Heart right ventricle (tissue), 16 donors: ENCODE measurements at regions not wholly inside any gene's neighbourhood (a gene's known extent, or its start where the extent isn't known, plus 50 kb on each side); places are given as distances from the start of the nearest gene placed in this dataset.
"Not testable (repeated sequence)": the region's sequence is repeated elsewhere in the genome, so short reads cannot be mapped to it uniquely, and the experiment has no call there.

Experiments
- ATAC-seq, 8 donors: fragments of 200-7000 bp; cut with Tn5 transposase; one replicate each; pipeline ENCODE4 v1.9.1; 2020; ENCODE audit warnings: mild to moderate bottlenecking in 8 of 8, moderate library complexity in 8 of 8, moderate number of reproducible peaks in 1 of 8
- DNase-seq, 2 donors: peaks; one replicate each; pipeline ENCODE4 v3.0.0-alpha.2; 2020
- H3K27ac ChIP-seq, 10 donors: fragments of 200-600 bp; sonication (generic) in 2 of 10; one replicate each; pipeline versions ENCODE4 v1.5.0 to v1.8.0; 2020 to 2022; ENCODE audit warnings: mild to moderate bottlenecking in 3 of 10
- H3K27me3 ChIP-seq, 7 donors: fragments of 200-600 bp; one replicate each; pipeline ENCODE4 v1.8.0; 2021 to 2022; ENCODE audit warnings: mild to moderate bottlenecking in 2 of 7
- H3K36me3 ChIP-seq, 9 donors: fragments of 200-600 bp; sonication (generic) in 1 of 9; one replicate each; pipeline versions ENCODE4 v1.5.0 to v1.8.0; 2020 to 2022; ENCODE audit warnings: mild to moderate bottlenecking in 2 of 9
- H3K4me1 ChIP-seq, 9 donors: fragments of 200-600 bp; sonication (generic) in 1 of 9; one replicate each; pipeline versions ENCODE4 v1.5.0 to v1.8.0; 2020 to 2022; ENCODE audit warnings: mild to moderate bottlenecking in 4 of 9
- H3K4me3 ChIP-seq, 10 donors: fragments of 200-600 bp; sonication (generic) in 2 of 10; one replicate each; pipeline versions ENCODE4 v1.5.0 to v1.8.0; 2020 to 2022; ENCODE audit warnings: mild to moderate bottlenecking in 7 of 10, moderate library complexity in 2 of 10
- H3K9me3 ChIP-seq, 11 donors: fragments of 200-600 bp in 10 of 11; sonication (generic) in 2 of 11; one replicate each; pipeline versions ENCODE4 v1.5.0 to v1.8.0; 2013 to 2022; ENCODE audit warnings: mild to moderate bottlenecking in 2 of 11, control low read depth in 1 of 11, moderate library complexity in 1 of 11
- CTCF ChIP-seq, 9 donors: fragments of 200-600 bp; sonication (generic) in 2 of 9; IDR thresholded peaks; one replicate each; pipeline versions ENCODE4 v1.5.0 to v1.8.0; 2021 to 2022; ENCODE audit warnings: antibody characterized with exemption in 9 of 9, mild to moderate bottlenecking in 5 of 9, moderate library complexity in 1 of 9
- WGBS, 2 donors: extraction: QIAGEN DNeasy Blood & Tissue Kit; methylation state at CpG; one replicate each; pipeline ENCODE4 v1.1.7; 2013; ENCODE audit warnings: inconsistent platforms in 1 of 2; 5-methylcytosine and 5-hydroxymethylcytosine counted together
- intact Hi-C, 10 donors: fragments of 100-400 bp; cut with DNase I; formaldehyde crosslinking; loops; one replicate each; pipeline versions ENCODE4 v1.11.1 to v1.14.2; 2022
- donor health status: Arrhythmogenic right ventricular cardiomyopathy.
- donor health status: ischemic (EF 13 %, LVEDD 7.1; RV severe dilation, severe dysfunction).
- donor health status: healthy with polysubstance abuse.
- donor health status: DM: no; HTN: yes; CAD: no.
- donor health status: DM: no; HTN: no; CAD: no.
- donor health status: ischemic (EF 25% LVEDD 6.9; RV normal size, moderate dysfunction).
- donor health status: ischemic (EF 25% LVEDD 5.7; RV mildly dilated, moderate dysfunction).
- donor health status: healthy.
- donor health status: DM: yes; HTN: yes; CAD: no.
- donor health status: Ischemic cardiomyopathy.
- donor health status: ischemic (EF 35%, LVEDD 5.7; RV mildly dilated, moderate dysfunction).
- donor health status: nonischemic (EF 11% LVEDD 7.7; RV severe dilation, severe dysfunction).
- donor health status: DM: yes; HTN: yes; CAD: no.
- donor health status: PGD.
- donor health status: ischemic (EF 29% LVEDD 5.4; RV normal size, mild dysfunction).
- donor health status: nonischemic (EF 23%, LVEDD 6.1; RV moderate dilation, normal function).

DNA sequence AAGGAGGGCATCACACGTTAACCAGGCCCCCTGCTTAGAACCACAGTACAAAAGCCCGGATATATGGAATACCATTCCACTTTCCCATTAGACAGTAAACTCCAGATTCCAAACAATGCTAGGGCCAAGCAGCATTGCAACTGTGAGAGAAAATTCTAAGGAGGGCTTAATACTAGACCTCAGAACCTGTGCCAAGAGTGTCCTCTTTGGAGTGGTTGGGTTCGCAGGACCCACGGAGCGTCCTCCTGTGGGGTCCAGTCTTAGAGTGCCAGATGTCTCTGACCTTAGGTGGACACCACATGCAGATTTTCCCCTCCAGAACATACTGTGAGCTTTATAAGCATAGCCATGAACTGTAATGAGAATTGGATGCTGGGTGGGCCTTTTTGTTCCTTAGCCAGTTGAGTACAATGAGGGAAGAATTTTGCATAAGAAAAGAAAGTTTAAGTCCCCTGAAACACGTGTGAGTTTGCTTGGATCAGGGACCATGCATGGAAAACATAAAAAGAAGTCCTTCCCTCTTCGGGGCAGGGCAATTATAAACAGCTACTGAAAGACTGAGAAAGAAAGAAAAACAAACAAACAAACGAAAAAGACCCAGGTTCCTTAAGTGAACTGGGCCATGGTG, 325.7 kb downstream of the NEK10 start:
- ATAC-seq: no peak
- no peaks in the 10 kb centered on the region for H3K4me1 ChIP-seq
- WGBS, 2 donors: 53% methylated on average over 8 of the region's 8 CpGs
- DNase-seq: no peak
- H3K27me3 ChIP-seq: no peaks in the 10 kb centered on the region
- H3K36me3 ChIP-seq: no peaks in the 10 kb centered on the region
- peaks cover 0 to 11% (median 0%) of the 10 kb centered on the region in 11 donors for H3K9me3 ChIP-seq
- intact Hi-C loops: no loop called here
- no peak for TF ChIP-seq CTCF (IDR thresholded peaks at IDR 0.05)
- H3K27ac ChIP-seq: no peak overlapping the region
- no peak overlapping the region for H3K4me3 ChIP-seq

DNA sequence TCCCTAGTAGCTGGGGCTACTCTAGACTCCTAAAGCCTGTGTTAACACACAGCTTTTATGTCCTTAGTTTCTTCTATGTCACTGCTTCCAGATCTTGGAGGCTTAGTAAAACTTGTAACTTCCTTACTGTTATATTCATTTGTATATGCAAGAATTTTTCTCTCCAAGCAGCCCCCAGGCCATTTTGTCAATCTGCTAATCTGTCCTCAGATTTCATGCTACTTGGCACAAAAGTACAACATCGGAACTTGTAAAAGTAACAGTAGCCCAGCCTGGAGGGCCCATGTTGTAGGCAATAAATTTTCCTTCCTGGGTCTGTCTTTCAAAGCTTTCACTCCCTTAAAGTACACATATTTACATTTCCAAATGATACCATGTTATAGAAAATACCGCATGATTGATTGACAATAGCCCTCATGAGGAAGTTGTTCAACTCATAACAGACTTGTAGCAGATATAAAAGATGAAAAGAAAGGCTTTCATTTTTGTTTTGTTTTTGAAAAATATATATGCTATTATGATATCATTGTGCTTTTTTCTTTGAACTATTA, 324.2 kb downstream of the NEK10 start:
- Histone ChIP-seq H3K4me3 (no peak overlapping the region), H3K27ac (no peak overlapping the region), H3K27me3 (no peaks in the 10 kb centered on the region), H3K4me1 (no peaks in the 10 kb centered on the region), H3K9me3 (peaks cover 0 to 14% (median 0%) of the 10 kb centered on the region in 11 donors), H3K36me3 (no peaks in the 10 kb centered on the region)
- no peak for TF ChIP-seq CTCF (IDR thresholded peaks at IDR 0.05)
- DNase-seq (no peak), ATAC-seq (no peak)
- WGBS, 2 donors: 72 to 89% methylated on average over 2 of the region's 2 CpGs
- intact Hi-C loops: no loop called here

DNA sequence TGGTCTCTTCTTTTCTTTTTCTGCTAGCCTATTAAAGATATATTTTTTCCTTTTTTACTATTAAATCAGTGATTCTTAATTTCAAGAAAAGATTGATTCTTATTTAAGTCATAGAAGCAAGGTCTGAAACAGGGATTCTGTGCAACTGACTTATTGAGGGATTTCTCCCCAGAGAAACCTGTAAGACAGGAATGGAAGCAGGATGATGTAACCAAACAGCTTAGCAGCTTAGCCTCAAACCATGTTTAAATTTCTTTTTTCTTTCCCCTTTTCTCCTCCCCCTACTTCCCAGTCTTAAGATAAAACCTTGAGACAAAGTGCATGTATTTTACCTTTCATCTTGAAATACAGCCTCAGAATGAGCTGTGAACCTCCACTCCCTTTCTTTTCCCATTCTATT, 322.8 kb downstream of the NEK10 start:
- TF ChIP-seq CTCF (IDR thresholded peaks at IDR 0.05): no peak
- Histone ChIP-seq H3K9me3 (peaks cover 0 to 23% (median under 1%) of the 10 kb centered on the region in 11 donors), H3K4me1 (no peaks in the 10 kb centered on the region), H3K27me3 (no peaks in the 10 kb centered on the region), H3K4me3 (no peak overlapping the region), H3K27ac (no peak overlapping the region), H3K36me3 (no peaks in the 10 kb centered on the region)
- DNase-seq (no peak), ATAC-seq (no peak)
- intact Hi-C loops: no loop called here

DNA sequence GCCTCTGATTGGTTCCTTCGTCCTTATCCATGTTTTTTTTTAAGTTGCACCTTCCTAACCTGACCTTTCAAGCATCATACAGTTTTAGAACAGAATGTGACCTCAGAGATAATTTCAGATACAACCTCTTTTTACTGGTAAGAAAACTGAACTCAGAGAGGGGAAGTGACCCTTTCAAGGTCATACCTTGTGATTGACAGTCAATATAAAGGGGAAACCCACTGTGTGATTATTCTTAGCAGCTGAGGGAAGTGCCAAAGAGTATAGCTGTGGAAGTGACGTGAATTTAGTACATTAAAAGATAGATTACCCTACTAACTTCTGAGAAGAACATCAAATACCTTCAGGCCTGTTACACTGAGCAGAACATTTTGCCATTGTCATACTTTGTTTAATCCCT, 319.4 kb downstream of the NEK10 start:
- no peak for ATAC-seq
- Histone ChIP-seq H3K4me3 (no peak overlapping the region), H3K27ac (no peak overlapping the region), H3K9me3 (peaks cover 0 to 58% (median 13%) of the 10 kb centered on the region in 11 donors), H3K36me3 (no peaks in the 10 kb centered on the region), H3K4me1 (no peaks in the 10 kb centered on the region), H3K27me3 (no peaks in the 10 kb centered on the region)
- no peak for DNase-seq
- WGBS, 2 donors: 43 to 44% methylated on average over 2 of the region's 2 CpGs
- no peak for TF ChIP-seq CTCF (IDR thresholded peaks at IDR 0.05)
- intact Hi-C loops: no loop called here

- WGBS, 2 donors: 75 to 76% methylated on average over 3 of the region's 3 CpGs
- H3K27me3 ChIP-seq, DNase-seq, H3K36me3 ChIP-seq, H3K4me1 ChIP-seq, ATAC-seq, intact Hi-C loops, H3K4me3 ChIP-seq, H3K27ac ChIP-seq: not testable (repeated sequence)
- peaks cover 0 to 62% (median 13%) of the 10 kb centered on the region in 11 donors for H3K9me3 ChIP-seq
These were observed 317.7 kb downstream of the NEK10 start for GRCh38 chr3:27051527-27051926.
